ENCODE measurements at regions not wholly inside any gene's neighbourhood (a gene's known extent, or its start where the extent isn't known, plus 50 kb on each side); places are given as distances from the start of the nearest gene placed in this dataset.

- no peak overlapping the region for H2AFZ ChIP-seq (ENCODE audit: low read length)
- DNase-seq, result no peak
- H3K9ac ChIP-seq (ENCODE audit: low read length), result no peak overlapping the region
- H3K9me2 ChIP-seq (replicated peaks; ENCODE audit: insufficient read depth, low read length), result no peaks in the 10 kb centered on the region
- H3K4me3 ChIP-seq (ENCODE audit: low read length), result no peak overlapping the region
- H3K79me2 ChIP-seq (ENCODE audit: low read length), result no peaks in the 10 kb centered on the region
- H3K27me3 ChIP-seq (ENCODE audit: low read length), result no peaks in the 10 kb centered on the region
- H3K36me3 ChIP-seq (ENCODE audit: insufficient read depth, low read length), result no peaks in the 10 kb centered on the region
- H3K27ac ChIP-seq (ENCODE audit: low read length), result no peak overlapping the region
- H3K4me1 ChIP-seq (ENCODE audit: low read length), result no peaks in the 10 kb centered on the region
- H4K20me1 ChIP-seq (ENCODE audit: insufficient read depth, low read depth, low read length), result no peaks in the 10 kb centered on the region
- H3K4me2 ChIP-seq (ENCODE audit: low read depth, low read length, poor library complexity, severe bottlenecking), result no peak overlapping the region
- no peaks in the 10 kb centered on the region for H3K9me3 ChIP-seq (ENCODE audit: low read length)
Observed at GRCh38 chr10:58041901-58042300, 225.8 kb downstream of the IPMK start.

GRCh38 chr10:58030208-58030607, 237.5 kb downstream of the IPMK start:
- no peak overlapping the region for H3K4me2 ChIP-seq (ENCODE audit: low read depth, low read length, poor library complexity, severe bottlenecking)
- no peak overlapping the region for H3K4me3 ChIP-seq (ENCODE audit: low read length)
- H3K36me3 ChIP-seq (ENCODE audit: insufficient read depth, low read length), result no peaks in the 10 kb centered on the region
- H3K79me2 ChIP-seq (ENCODE audit: low read length), result no peaks in the 10 kb centered on the region
- no peak for DNase-seq
- H3K4me1 ChIP-seq (ENCODE audit: low read length), result no peaks in the 10 kb centered on the region
- H3K27me3 ChIP-seq (ENCODE audit: low read length), result no peaks in the 10 kb centered on the region
- no peak overlapping the region for H2AFZ ChIP-seq (ENCODE audit: low read length)
- H4K20me1 ChIP-seq (ENCODE audit: insufficient read depth, low read depth, low read length), result no peaks in the 10 kb centered on the region
- H3K9ac ChIP-seq (ENCODE audit: low read length), result no peak overlapping the region
- H3K9me3 ChIP-seq (ENCODE audit: low read length), result no peaks in the 10 kb centered on the region
- no peak overlapping the region for H3K27ac ChIP-seq (ENCODE audit: low read length)
- no peaks in the 10 kb centered on the region for H3K9me2 ChIP-seq (replicated peaks; ENCODE audit: insufficient read depth, low read length)

GRCh38 chr10:58028597-58029366, 238.9 kb downstream of the IPMK start:
- no peaks in the 10 kb centered on the region for H3K79me2 ChIP-seq (ENCODE audit: low read length)
- H3K9ac ChIP-seq (ENCODE audit: low read length), result no peak overlapping the region
- H3K9me2 ChIP-seq (replicated peaks; ENCODE audit: insufficient read depth, low read length), result no peaks in the 10 kb centered on the region
- H3K27me3 ChIP-seq (ENCODE audit: low read length), result no peaks in the 10 kb centered on the region
- no peak overlapping the region for H3K27ac ChIP-seq (ENCODE audit: low read length)
- no peak for DNase-seq
- no peaks in the 10 kb centered on the region for H3K36me3 ChIP-seq (ENCODE audit: insufficient read depth, low read length)
- no peaks in the 10 kb centered on the region for H4K20me1 ChIP-seq (ENCODE audit: insufficient read depth, low read depth, low read length)
- no peak overlapping the region for H2AFZ ChIP-seq (ENCODE audit: low read length)
- no peaks in the 10 kb centered on the region for H3K9me3 ChIP-seq (ENCODE audit: low read length)
- H3K4me1 ChIP-seq (ENCODE audit: low read length), result no peaks in the 10 kb centered on the region
- H3K4me3 ChIP-seq (ENCODE audit: low read length), result no peak overlapping the region
- no peak overlapping the region for H3K4me2 ChIP-seq (ENCODE audit: low read depth, low read length, poor library complexity, severe bottlenecking)

- Histone ChIP-seq H3K9me3 (ENCODE audit: low read length) (no peaks in the 10 kb centered on the region), H3K36me3 (ENCODE audit: insufficient read depth, low read length) (no peaks in the 10 kb centered on the region), H3K4me3 (ENCODE audit: low read length) (no peak overlapping the region), H3K27me3 (ENCODE audit: low read length) (no peaks in the 10 kb centered on the region), H3K4me1 (ENCODE audit: low read length) (no peaks in the 10 kb centered on the region), H3K27ac (ENCODE audit: low read length) (no peak overlapping the region), H3K79me2 (ENCODE audit: low read length) (no peaks in the 10 kb centered on the region), H3K9ac (ENCODE audit: low read length) (no peak overlapping the region), H3K9me2 (replicated peaks; ENCODE audit: insufficient read depth, low read length) (no peaks in the 10 kb centered on the region), H4K20me1 (ENCODE audit: insufficient read depth, low read depth, low read length) (no peaks in the 10 kb centered on the region), H3K4me2 (ENCODE audit: low read depth, low read length, poor library complexity, severe bottlenecking) (no peak overlapping the region), H2AFZ (ENCODE audit: low read length) (no peak overlapping the region)
- DNase-seq, result no peak
Observed at GRCh38 chr10:58027426-58027825, 240.3 kb downstream of the IPMK start.

- Histone ChIP-seq H3K4me2 (ENCODE audit: low read depth, low read length, poor library complexity, severe bottlenecking) (no peak overlapping the region), H3K4me3 (ENCODE audit: low read length) (no peak overlapping the region), H2AFZ (ENCODE audit: low read length) (no peak overlapping the region), H4K20me1 (ENCODE audit: insufficient read depth, low read depth, low read length) (no peaks in the 10 kb centered on the region), H3K9me3 (ENCODE audit: low read length) (no peaks in the 10 kb centered on the region), H3K27me3 (ENCODE audit: low read length) (no peaks in the 10 kb centered on the region), H3K36me3 (ENCODE audit: insufficient read depth, low read length) (no peaks in the 10 kb centered on the region), H3K4me1 (ENCODE audit: low read length) (no peaks in the 10 kb centered on the region), H3K27ac (ENCODE audit: low read length) (no peak overlapping the region), H3K79me2 (ENCODE audit: low read length) (no peaks in the 10 kb centered on the region), H3K9me2 (replicated peaks; ENCODE audit: insufficient read depth, low read length) (no peaks in the 10 kb centered on the region), H3K9ac (ENCODE audit: low read length) (no peak overlapping the region)
- no peak for DNase-seq
Observed at GRCh38 chr10:58026036-58026435, 241.7 kb downstream of the IPMK start.

GRCh38 chr10:58023341-58024073, 244.2 kb downstream of the IPMK start:
- no peaks in the 10 kb centered on the region for H3K27me3 ChIP-seq (ENCODE audit: low read length)
- no peak overlapping the region for H3K9ac ChIP-seq (ENCODE audit: low read length)
- no peaks in the 10 kb centered on the region for H3K79me2 ChIP-seq (ENCODE audit: low read length)
- H2AFZ ChIP-seq (ENCODE audit: low read length), result no peak overlapping the region
- H4K20me1 ChIP-seq (ENCODE audit: insufficient read depth, low read depth, low read length), result no peaks in the 10 kb centered on the region
- H3K4me3 ChIP-seq (ENCODE audit: low read length), result no peak overlapping the region
- H3K27ac ChIP-seq (ENCODE audit: low read length), result no peak overlapping the region
- H3K9me2 ChIP-seq (replicated peaks; ENCODE audit: insufficient read depth, low read length), result no peaks in the 10 kb centered on the region; the same call in 1 of the 2 replicates
- no peaks in the 10 kb centered on the region for H3K4me1 ChIP-seq (ENCODE audit: low read length)
- H3K4me2 ChIP-seq (ENCODE audit: low read depth, low read length, poor library complexity, severe bottlenecking), result no peak overlapping the region
- DNase-seq, result no peak
- no peaks in the 10 kb centered on the region; the same call in 1 of the 2 replicates for H3K9me3 ChIP-seq (ENCODE audit: low read length)
- H3K36me3 ChIP-seq (ENCODE audit: insufficient read depth, low read length), result no peaks in the 10 kb centered on the region

GRCh38 chr10:58019863-58020537, 247.7 kb downstream of the IPMK start:
- H3K9me3 ChIP-seq (ENCODE audit: low read length), result no peaks in the 10 kb centered on the region; the same call in 1 of the 2 replicates
- H3K36me3 ChIP-seq (ENCODE audit: insufficient read depth, low read length), result no peaks in the 10 kb centered on the region
- H3K4me3 ChIP-seq (ENCODE audit: low read length), result no peak overlapping the region
- H3K9ac ChIP-seq (ENCODE audit: low read length), result no peak overlapping the region
- H3K79me2 ChIP-seq (ENCODE audit: low read length), result no peaks in the 10 kb centered on the region
- no peak overlapping the region for H3K27ac ChIP-seq (ENCODE audit: low read length)
- DNase-seq, result no peak
- no peaks in the 10 kb centered on the region for H3K4me1 ChIP-seq (ENCODE audit: low read length)
- no peaks in the 10 kb centered on the region for H3K27me3 ChIP-seq (ENCODE audit: low read length)
- H3K9me2 ChIP-seq (replicated peaks; ENCODE audit: insufficient read depth, low read length), result no peaks in the 10 kb centered on the region; the same call in 1 of the 2 replicates
- H4K20me1 ChIP-seq (ENCODE audit: insufficient read depth, low read depth, low read length), result no peaks in the 10 kb centered on the region
- H3K4me2 ChIP-seq (ENCODE audit: low read depth, low read length, poor library complexity, severe bottlenecking), result no peak overlapping the region
- no peak overlapping the region for H2AFZ ChIP-seq (ENCODE audit: low read length)

- Histone ChIP-seq H3K79me2 (ENCODE audit: low read length) (no peaks in the 10 kb centered on the region), H3K27ac (ENCODE audit: low read length) (no peak overlapping the region), H2AFZ (ENCODE audit: low read length) (no peak overlapping the region), H3K4me1 (ENCODE audit: low read length) (no peaks in the 10 kb centered on the region), H3K9me2 (replicated peaks; ENCODE audit: insufficient read depth, low read length) (no peaks in the 10 kb centered on the region; the same call in 1 of the 2 replicates), H3K4me3 (ENCODE audit: low read length) (no peak overlapping the region), H3K4me2 (ENCODE audit: low read depth, low read length, poor library complexity, severe bottlenecking) (no peak overlapping the region), H3K27me3 (ENCODE audit: low read length) (no peaks in the 10 kb centered on the region), H3K9me3 (ENCODE audit: low read length) (no peaks in the 10 kb centered on the region; the same call in 1 of the 2 replicates), H3K9ac (ENCODE audit: low read length) (no peak overlapping the region), H3K36me3 (ENCODE audit: insufficient read depth, low read length) (no peaks in the 10 kb centered on the region), H4K20me1 (ENCODE audit: insufficient read depth, low read depth, low read length) (no peaks in the 10 kb centered on the region)
- DNase-seq, result no peak
Observed at GRCh38 chr10:58017719-58018367, 249.9 kb downstream of the IPMK start.
